Hepatocyte (in vitro differentiated cells): ENCODE measurements at regions not wholly inside any gene's neighbourhood (a gene's known extent, or its start where the extent isn't known, plus 50 kb on each side); places are given as distances from the start of the nearest gene placed in this dataset.

Source experiments
- DNase-seq: peaks from one replicate; pipeline ENCODE4 v3.0.0-alpha.2; 2016; ENCODE audit warnings: low spot score
- H2AFZ ChIP-seq: fragments of 200-600 bp; sonication (generic); 2 replicates; pipeline ENCODE4 v1.6.0; 2016; ENCODE audit warnings: antibody characterized with exemption, mild to moderate bottlenecking
- H3K27ac ChIP-seq: fragments of 200-600 bp; sonication (generic); 2 replicates; pipeline ENCODE4 v1.5.1; 2016; ENCODE audit warnings: mild to moderate bottlenecking
- H3K27me3 ChIP-seq: fragments of 200-600 bp; sonication (generic); 2 replicates; pipeline ENCODE4 v1.6.1; 2016
- H3K36me3 ChIP-seq: fragments of 200-600 bp; sonication (generic); replicated peaks from 2 replicates; pipeline ENCODE4 v1.5.1; 2016; ENCODE audit warnings: low read depth; ENCODE audit not compliant: insufficient read depth
- H3K4me1 ChIP-seq: fragments of 200-600 bp; sonication (generic); 2 replicates; pipeline ENCODE4 v1.5.1; 2016; ENCODE audit warnings: mild to moderate bottlenecking, moderate library complexity; ENCODE audit not compliant: insufficient read depth
- H3K4me2 ChIP-seq: fragments of 200-600 bp; sonication (generic); 2 replicates; pipeline ENCODE4 v1.6.0; 2016
- H3K4me3 ChIP-seq: fragments of 200-600 bp; sonication (generic); 2 replicates; pipeline ENCODE4 v1.5.1; 2016; ENCODE audit warnings: mild to moderate bottlenecking
- H3K79me2 ChIP-seq: fragments of 200-600 bp; sonication (generic); 2 replicates; pipeline ENCODE4 v1.6.0; 2017; ENCODE audit warnings: mild to moderate bottlenecking
- H3K9me2 ChIP-seq: fragments of 200-600 bp; sonication (generic); replicated peaks from 2 replicates; pipeline ENCODE4 v1.6.0; 2017; ENCODE audit warnings: mild to moderate bottlenecking; ENCODE audit not compliant: insufficient read depth
- H3K9me3 ChIP-seq: fragments of 200-600 bp; sonication (generic); 2 replicates; pipeline ENCODE4 v1.5.1; 2016; ENCODE audit warnings: low read depth, mild to moderate bottlenecking
- H4K20me1 ChIP-seq: fragments of 200-600 bp; sonication (generic); 2 replicates; pipeline ENCODE4 v1.6.0; 2016; ENCODE audit warnings: mild to moderate bottlenecking; ENCODE audit not compliant: insufficient read depth, poor library complexity, severe bottlenecking
- EZH2 ChIP-seq: fragments of 200-600 bp; sonication (generic); IDR thresholded peaks from 2 replicates; pipeline ENCODE4 v1.6.1; 2016; ENCODE audit warnings: antibody characterized with exemption, mild to moderate bottlenecking, borderline replicate concordance
- EZH2phosphoT487 ChIP-seq: fragments of 200-600 bp; sonication (generic); IDR thresholded peaks from one replicate; pipeline ENCODE4 v1.6.1; 2018; ENCODE audit warnings: antibody characterized with exemption, mild to moderate bottlenecking, low read depth, moderate library complexity; ENCODE audit not compliant: unreplicated experiment, severe bottlenecking
- WGBS: methylation state at CpG from one replicate; pipeline ENCODE4 v1.1.6; 2016; ENCODE audit warnings: low lambda C conversion rate; ENCODE audit errors: missing lambda C conversion rate; 5-methylcytosine and 5-hydroxymethylcytosine counted together
- TF ChIP-seq, protein P1 (sequence below): fragments of 200-600 bp; sonication (generic); IDR thresholded peaks from 2 replicates; pipeline ENCODE4 v1.5.1; 2016; ENCODE audit warnings: antibody characterized with exemption, mild to moderate bottlenecking; ENCODE audit not compliant: poor library complexity

DNA sequence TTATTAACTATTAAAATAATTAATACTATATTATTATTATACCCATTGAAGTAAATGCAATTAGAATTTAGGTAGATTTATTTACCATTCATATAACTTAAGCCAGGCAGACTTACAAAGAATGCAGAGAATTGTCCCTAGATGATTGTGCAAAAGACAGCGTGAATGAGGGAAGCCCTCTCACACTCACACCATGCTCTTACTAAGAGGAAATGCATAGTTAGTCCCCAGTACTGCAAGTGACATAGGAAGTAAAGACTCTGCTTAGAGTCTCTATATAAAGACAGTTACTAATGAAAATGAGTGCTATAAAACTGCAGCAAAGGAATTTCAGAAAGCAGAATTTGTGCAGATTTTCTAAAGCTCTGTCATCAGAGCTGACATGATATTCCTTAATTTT, 270.4 kb downstream of the ZBBX start:
- WGBS: 90% methylated on average over 1 of the region's 1 CpG
- TF ChIP-seq EZH2phosphoT487 (no peak), EZH2 (no peak)
- H3K27ac ChIP-seq: no peak overlapping the region

DNA sequence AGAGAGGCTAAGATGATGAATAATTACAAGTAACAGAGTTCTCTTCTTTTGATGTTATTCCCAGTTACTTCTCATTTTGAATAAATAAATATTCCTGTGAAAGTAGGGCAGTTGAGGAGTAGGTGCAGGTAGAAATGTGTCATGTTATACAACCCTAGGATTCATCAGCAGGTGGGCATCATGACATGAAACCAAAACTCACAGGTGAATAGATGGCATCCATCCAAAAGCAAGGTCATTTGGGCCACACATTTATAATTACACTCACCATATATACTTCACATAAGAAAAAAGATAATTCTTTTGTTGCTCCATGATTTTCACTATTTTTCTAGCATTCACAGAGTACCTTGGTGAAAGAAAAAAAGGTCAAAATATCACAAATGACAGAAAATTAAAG, 273.6 kb downstream of the ZBBX start:
- Histone ChIP-seq H3K4me2 (no peak overlapping the region), H3K4me3 (no peak overlapping the region), H3K9me3 (no peaks in the 10 kb centered on the region), H3K27me3 (no peaks in the 10 kb centered on the region), H3K9me2 (no peaks in the 10 kb centered on the region), H3K4me1 (no peaks in the 10 kb centered on the region), H4K20me1 (no peaks in the 10 kb centered on the region), H3K79me2 (no peaks in the 10 kb centered on the region), H3K27ac (no peak overlapping the region), H3K36me3 (no peaks in the 10 kb centered on the region), H2AFZ (no peak overlapping the region)
- no peak for DNase-seq
- TF ChIP-seq, protein P1, sequence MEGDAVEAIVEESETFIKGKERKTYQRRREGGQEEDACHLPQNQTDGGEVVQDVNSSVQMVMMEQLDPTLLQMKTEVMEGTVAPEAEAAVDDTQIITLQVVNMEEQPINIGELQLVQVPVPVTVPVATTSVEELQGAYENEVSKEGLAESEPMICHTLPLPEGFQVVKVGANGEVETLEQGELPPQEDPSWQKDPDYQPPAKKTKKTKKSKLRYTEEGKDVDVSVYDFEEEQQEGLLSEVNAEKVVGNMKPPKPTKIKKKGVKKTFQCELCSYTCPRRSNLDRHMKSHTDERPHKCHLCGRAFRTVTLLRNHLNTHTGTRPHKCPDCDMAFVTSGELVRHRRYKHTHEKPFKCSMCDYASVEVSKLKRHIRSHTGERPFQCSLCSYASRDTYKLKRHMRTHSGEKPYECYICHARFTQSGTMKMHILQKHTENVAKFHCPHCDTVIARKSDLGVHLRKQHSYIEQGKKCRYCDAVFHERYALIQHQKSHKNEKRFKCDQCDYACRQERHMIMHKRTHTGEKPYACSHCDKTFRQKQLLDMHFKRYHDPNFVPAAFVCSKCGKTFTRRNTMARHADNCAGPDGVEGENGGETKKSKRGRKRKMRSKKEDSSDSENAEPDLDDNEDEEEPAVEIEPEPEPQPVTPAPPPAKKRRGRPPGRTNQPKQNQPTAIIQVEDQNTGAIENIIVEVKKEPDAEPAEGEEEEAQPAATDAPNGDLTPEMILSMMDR: no peak
- no peak for TF ChIP-seq EZH2
- TF ChIP-seq EZH2phosphoT487: no peak

More for the DNA sequence above, 270.4 kb downstream of the ZBBX start:
- Histone ChIP-seq H3K9me3 (no peaks in the 10 kb centered on the region), H2AFZ (no peak overlapping the region), H3K4me1 (no peaks in the 10 kb centered on the region), H4K20me1 (no peaks in the 10 kb centered on the region), H3K4me3 (no peak overlapping the region), H3K4me2 (no peak overlapping the region), H3K27me3 (no peaks in the 10 kb centered on the region), H3K9me2 (no peaks in the 10 kb centered on the region), H3K36me3 (no peaks in the 10 kb centered on the region), H3K79me2 (no peaks in the 10 kb centered on the region)
- DNase-seq: no peak

DNA sequence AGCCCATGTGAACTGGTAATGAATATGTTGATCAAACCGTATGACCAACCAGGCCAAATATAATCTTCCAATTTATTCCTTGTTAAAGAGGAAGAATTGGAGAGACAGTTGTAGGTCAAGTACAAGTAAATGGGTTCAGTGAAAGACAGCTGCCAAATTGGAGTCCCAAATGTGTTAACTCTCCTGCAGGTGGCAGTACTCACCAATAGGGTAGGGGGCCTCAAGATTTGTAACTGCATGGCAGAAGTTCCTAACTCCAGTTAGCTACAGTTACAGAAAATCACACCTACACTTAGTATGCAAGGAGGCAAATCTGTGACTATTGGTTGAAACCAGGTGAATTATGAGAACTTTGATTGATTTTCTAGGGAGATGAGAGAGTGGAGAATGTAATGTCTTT, 278.0 kb downstream of the ZBBX start:
- Histone ChIP-seq H3K4me2 (no peak overlapping the region), H3K79me2 (no peaks in the 10 kb centered on the region)
- no peak for DNase-seq

DNA sequence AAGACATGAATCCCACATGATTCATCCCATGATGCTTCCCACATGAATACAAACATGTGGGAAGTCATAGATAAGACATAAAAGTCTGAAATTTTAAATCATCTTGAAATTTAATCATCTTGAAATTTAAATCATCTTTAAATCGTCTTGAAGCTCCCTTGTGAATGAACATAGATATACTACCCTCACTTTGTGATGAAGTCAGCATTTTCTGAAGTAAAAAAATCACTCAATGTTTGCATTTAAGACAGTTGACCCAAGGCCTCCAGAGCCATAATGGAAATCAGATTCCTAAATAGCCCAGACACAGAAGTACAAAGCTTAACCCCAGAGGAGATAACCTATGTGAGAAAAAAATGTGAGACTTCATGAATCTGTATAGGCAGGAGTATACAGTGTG, 279.4 kb downstream of the ZBBX start:
- H3K4me2 ChIP-seq: no peak overlapping the region
- H2AFZ ChIP-seq: no peak overlapping the region
- no peaks in the 10 kb centered on the region for H4K20me1 ChIP-seq
- no peaks in the 10 kb centered on the region for H3K9me2 ChIP-seq
- no peak for DNase-seq
- WGBS: 73% methylated on average over 1 of the region's 1 CpG
- no peak for TF ChIP-seq EZH2
- no peak for TF ChIP-seq EZH2phosphoT487
- TF ChIP-seq, protein P1: no peak
- no peak overlapping the region for H3K27ac ChIP-seq
- H3K79me2 ChIP-seq: no peaks in the 10 kb centered on the region
- H3K4me1 ChIP-seq: no peaks in the 10 kb centered on the region
- H3K36me3 ChIP-seq: no peaks in the 10 kb centered on the region
- H3K9me3 ChIP-seq: no peaks in the 10 kb centered on the region
- H3K27me3 ChIP-seq: no peaks in the 10 kb centered on the region
- H3K4me3 ChIP-seq: no peak overlapping the region

More for the DNA sequence above, 278.0 kb downstream of the ZBBX start:
- no peaks in the 10 kb centered on the region for H3K9me2 ChIP-seq
- no peaks in the 10 kb centered on the region for H3K36me3 ChIP-seq
- H4K20me1 ChIP-seq: no peaks in the 10 kb centered on the region
- TF ChIP-seq, protein P1: no peak
- no peak for TF ChIP-seq EZH2
- no peak for TF ChIP-seq EZH2phosphoT487
- no peak overlapping the region for H3K27ac ChIP-seq
- WGBS: 42% methylated on average over 1 of the region's 1 CpG
- no peaks in the 10 kb centered on the region for H3K9me3 ChIP-seq
- no peak overlapping the region for H3K4me3 ChIP-seq
- no peaks in the 10 kb centered on the region for H3K27me3 ChIP-seq
- H2AFZ ChIP-seq: no peak overlapping the region
- H3K4me1 ChIP-seq: no peaks in the 10 kb centered on the region
